ENCODE measurements at regions not wholly inside any gene's neighbourhood (a gene's known extent, or its start where the extent isn't known, plus 50 kb on each side); places are given as distances from the start of the nearest gene placed in this dataset.
"Not testable (repeated sequence)": the region's sequence is repeated elsewhere in the genome, so short reads cannot be mapped to it uniquely, and the experiment has no call there.

DNA sequence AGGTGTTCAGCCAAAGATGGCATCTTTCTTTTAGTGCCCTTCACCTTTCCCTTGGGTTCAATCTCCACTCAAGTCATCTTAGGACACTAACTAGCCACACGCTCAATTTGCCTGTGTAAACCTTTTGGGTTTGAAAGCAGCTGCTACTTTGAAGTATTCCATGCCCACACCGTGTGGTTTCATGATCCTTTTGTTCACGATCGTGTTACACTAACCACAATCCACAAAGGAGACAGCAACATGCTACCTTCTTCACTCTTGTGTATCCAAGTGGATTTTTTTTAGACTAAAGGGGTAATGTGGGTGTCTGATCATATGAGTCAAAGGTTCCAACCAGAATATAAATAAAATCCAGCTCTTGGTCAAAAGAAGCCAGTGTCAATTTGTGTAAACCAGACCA lies 122.7 kb upstream of the FAR2 start:
- CTCF ChIA-PET: no interaction called here
- DNase-seq (ENCODE audit: extremely low spot score): no peak
- POLR2A ChIA-PET: no interaction called here
- no peak for TF ChIP-seq NFRKB (IDR thresholded peaks at IDR 0.05)
- no peak for TF ChIP-seq TARDBP (IDR thresholded peaks at IDR 0.05)
- TF ChIP-seq CTBP1 (IDR thresholded peaks at IDR 0.05; ENCODE audit: borderline replicate concordance): no peak
- TF ChIP-seq FOXK2 (IDR thresholded peaks at IDR 0.05): no peak
- no peak for TF ChIP-seq BHLHE40 (IDR thresholded peaks at IDR 0.05; ENCODE audit: borderline replicate concordance)
- TF ChIP-seq FOXM1 (IDR thresholded peaks at IDR 0.05; ENCODE audit: borderline replicate concordance): no peak
- no peak for TF ChIP-seq SUZ12 (IDR thresholded peaks at IDR 0.05)
- no peak for TF ChIP-seq ZNF384 (IDR thresholded peaks at IDR 0.05)
- TF ChIP-seq ELF4 (IDR thresholded peaks at IDR 0.05): no peak
- TF ChIP-seq LEF1 (IDR thresholded peaks at IDR 0.05; ENCODE audit: borderline replicate concordance): no peak
- no peak for TF ChIP-seq L3MBTL2 (conservative IDR thresholded peaks at IDR 0.05)
- TF ChIP-seq ARNT (IDR thresholded peaks at IDR 0.05): no peak
- no peak for TF ChIP-seq SP1 (IDR thresholded peaks at IDR 0.05)

- CTCF ChIA-PET: not testable (repeated sequence)
Measured at GRCh38 chr12:29029484-29029883, 119.6 kb upstream of the FAR2 start.

GRCh38 chr12:29030006-29030405 lies 119.1 kb upstream of the FAR2 start:
- TF ChIP-seq ZNF384 (IDR thresholded peaks at IDR 0.05) (no peak), TARDBP (IDR thresholded peaks at IDR 0.05) (no peak), FOXM1 (IDR thresholded peaks at IDR 0.05; ENCODE audit: borderline replicate concordance) (no peak)
- CTCF ChIA-PET: no interaction called here
- no peak for DNase-seq (ENCODE audit: extremely low spot score)
- POLR2A ChIA-PET: no interaction called here

More at GRCh38 chr12:29029484-29029883, 119.6 kb upstream of the FAR2 start:
- POLR2A ChIA-PET; DNase-seq (ENCODE audit: extremely low spot score): not testable (repeated sequence)

GRCh38 chr12:29032446-29032845 lies 116.6 kb upstream of the FAR2 start:
- CTCF ChIA-PET: no interaction called here

GRCh38 chr12:29033519-29033918 lies 115.6 kb upstream of the FAR2 start:
- CTCF ChIA-PET: interaction anchor here (0.7 kb wide), 1 partner anchor 1182 kb away, joined by 3 read pairs; no protein-coding TSS in a partner anchor
- POLR2A ChIA-PET: no interaction called here
- TF ChIP-seq FOXK2 (IDR thresholded peaks at IDR 0.05) (no peak), ZNF384 (IDR thresholded peaks at IDR 0.05) (no peak), BHLHE40 (IDR thresholded peaks at IDR 0.05; ENCODE audit: borderline replicate concordance) (no peak), L3MBTL2 (conservative IDR thresholded peaks at IDR 0.05) (no peak), FOXM1 (IDR thresholded peaks at IDR 0.05; ENCODE audit: borderline replicate concordance) (no peak), LEF1 (IDR thresholded peaks at IDR 0.05; ENCODE audit: borderline replicate concordance) (no peak), FOXA1 (IDR thresholded peaks at IDR 0.05) (no peak), HDGF (IDR thresholded peaks at IDR 0.05; ENCODE audit: borderline replicate concordance) (no peak), CTBP1 (IDR thresholded peaks at IDR 0.05; ENCODE audit: borderline replicate concordance) (no peak), NFRKB (IDR thresholded peaks at IDR 0.05) (no peak), ARNT (IDR thresholded peaks at IDR 0.05) (no peak), SP1 (IDR thresholded peaks at IDR 0.05) (no peak), SUZ12 (IDR thresholded peaks at IDR 0.05) (no peak), ELF4 (IDR thresholded peaks at IDR 0.05) (no peak), TARDBP (IDR thresholded peaks at IDR 0.05) (no peak)
- TF ChIP-seq, protein P1, sequence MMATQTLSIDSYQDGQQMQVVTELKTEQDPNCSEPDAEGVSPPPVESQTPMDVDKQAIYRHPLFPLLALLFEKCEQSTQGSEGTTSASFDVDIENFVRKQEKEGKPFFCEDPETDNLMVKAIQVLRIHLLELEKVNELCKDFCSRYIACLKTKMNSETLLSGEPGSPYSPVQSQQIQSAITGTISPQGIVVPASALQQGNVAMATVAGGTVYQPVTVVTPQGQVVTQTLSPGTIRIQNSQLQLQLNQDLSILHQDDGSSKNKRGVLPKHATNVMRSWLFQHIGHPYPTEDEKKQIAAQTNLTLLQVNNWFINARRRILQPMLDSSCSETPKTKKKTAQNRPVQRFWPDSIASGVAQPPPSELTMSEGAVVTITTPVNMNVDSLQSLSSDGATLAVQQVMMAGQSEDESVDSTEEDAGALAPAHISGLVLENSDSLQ (IDR thresholded peaks at IDR 0.05): no peak

More at GRCh38 chr12:29032446-29032845, 116.6 kb upstream of the FAR2 start:
- TF ChIP-seq ELF4 (IDR thresholded peaks at IDR 0.05): no peak
- no peak for TF ChIP-seq BHLHE40 (IDR thresholded peaks at IDR 0.05; ENCODE audit: borderline replicate concordance)
- TF ChIP-seq HDGF (IDR thresholded peaks at IDR 0.05; ENCODE audit: borderline replicate concordance): no peak
- TF ChIP-seq NFRKB (IDR thresholded peaks at IDR 0.05): no peak
- TF ChIP-seq SUZ12 (IDR thresholded peaks at IDR 0.05): no peak
- no peak for TF ChIP-seq ARNT (IDR thresholded peaks at IDR 0.05)
- TF ChIP-seq, protein P1 (IDR thresholded peaks at IDR 0.05): no peak
- no peak for TF ChIP-seq TARDBP (IDR thresholded peaks at IDR 0.05)
- TF ChIP-seq L3MBTL2 (conservative IDR thresholded peaks at IDR 0.05): no peak
- TF ChIP-seq LEF1 (IDR thresholded peaks at IDR 0.05; ENCODE audit: borderline replicate concordance): no peak
- no peak for TF ChIP-seq FOXA1 (IDR thresholded peaks at IDR 0.05)
- no peak for TF ChIP-seq FOXK2 (IDR thresholded peaks at IDR 0.05)
- no peak for TF ChIP-seq CTBP1 (IDR thresholded peaks at IDR 0.05; ENCODE audit: borderline replicate concordance)
- TF ChIP-seq SP1 (IDR thresholded peaks at IDR 0.05): no peak
- no peak for TF ChIP-seq ZNF384 (IDR thresholded peaks at IDR 0.05)
- TF ChIP-seq FOXM1 (IDR thresholded peaks at IDR 0.05; ENCODE audit: borderline replicate concordance): no peak
- DNase-seq (ENCODE audit: extremely low spot score): no peak
- POLR2A ChIA-PET: no interaction called here

DNA sequence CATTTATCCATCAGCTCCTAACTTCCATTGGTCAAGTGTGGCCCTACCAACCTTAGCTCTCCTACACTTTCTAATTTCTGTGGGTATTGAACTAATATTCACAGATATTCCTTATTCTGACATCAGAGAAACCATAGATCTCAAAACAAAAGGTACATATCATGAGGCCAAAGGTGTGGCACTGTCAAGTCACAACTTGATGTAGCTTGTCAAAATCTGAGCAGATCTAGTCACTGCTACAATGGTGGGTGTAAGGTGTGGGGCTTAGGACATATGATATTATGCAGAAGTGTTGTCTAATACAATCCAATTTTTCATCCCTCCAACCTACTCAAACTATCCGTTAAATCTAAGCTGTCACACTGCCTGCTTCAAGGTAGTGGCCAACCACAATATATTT lies 114.0 kb upstream of the FAR2 start:
- ChIA-PET POLR2A (no interaction called here), CTCF (no interaction called here)
- no peak for DNase-seq (ENCODE audit: extremely low spot score)
- no peak for TF ChIP-seq FOXA1 (IDR thresholded peaks at IDR 0.05)
- TF ChIP-seq ZNF384 (IDR thresholded peaks at IDR 0.05): no peak
- no peak for TF ChIP-seq FOXM1 (IDR thresholded peaks at IDR 0.05; ENCODE audit: borderline replicate concordance)
- TF ChIP-seq FOXK2 (IDR thresholded peaks at IDR 0.05): no peak
- TF ChIP-seq L3MBTL2 (conservative IDR thresholded peaks at IDR 0.05): no peak
- no peak for TF ChIP-seq HDGF (IDR thresholded peaks at IDR 0.05; ENCODE audit: borderline replicate concordance)
- TF ChIP-seq ELF4 (IDR thresholded peaks at IDR 0.05): no peak
- no peak for TF ChIP-seq NFRKB (IDR thresholded peaks at IDR 0.05)
- no peak for TF ChIP-seq SP1 (IDR thresholded peaks at IDR 0.05)
- no peak for TF ChIP-seq TARDBP (IDR thresholded peaks at IDR 0.05)
- TF ChIP-seq, protein P1 (IDR thresholded peaks at IDR 0.05): no peak
- TF ChIP-seq CTBP1 (IDR thresholded peaks at IDR 0.05; ENCODE audit: borderline replicate concordance): no peak
- TF ChIP-seq BHLHE40 (IDR thresholded peaks at IDR 0.05; ENCODE audit: borderline replicate concordance): no peak
- no peak for TF ChIP-seq LEF1 (IDR thresholded peaks at IDR 0.05; ENCODE audit: borderline replicate concordance)
- TF ChIP-seq ARNT (IDR thresholded peaks at IDR 0.05): no peak
- no peak for TF ChIP-seq SUZ12 (IDR thresholded peaks at IDR 0.05)

More at GRCh38 chr12:29033519-29033918, 115.6 kb upstream of the FAR2 start:
- no peak for DNase-seq (ENCODE audit: extremely low spot score)
